Sigmoid colon (tissue), 4 donors: ENCODE measurements at regions not wholly inside any gene's neighbourhood (a gene's known extent, or its start where the extent isn't known, plus 50 kb on each side); places are given as distances from the start of the nearest gene placed in this dataset.

Experiments used
- EP300 ChIP-seq, 4 donors: sonication (generic); formaldehyde crosslinking; IDR thresholded peaks; one replicate each; pipeline ENCODE4 v1.6.1; 2017; ENCODE audit warnings: antibody characterized with exemption in 4 of 4
- POLR2A ChIP-seq, 2 donors: fragments of 450-650 bp; IDR thresholded peaks; one replicate each; pipeline ENCODE4 v1.6.1; 2016; ENCODE audit warnings: antibody characterized with exemption in 2 of 2, mild to moderate bottlenecking in 2 of 2, moderate library complexity in 2 of 2
- POLR2AphosphoS5 ChIP-seq, 4 donors: sonication (generic); formaldehyde crosslinking; IDR thresholded peaks; one replicate each; pipeline ENCODE4 v1.6.1; 2017; ENCODE audit warnings: antibody characterized with exemption in 4 of 4
- TF ChIP-seq, protein P1 (sequence below), 4 experiments: fragments of 450-650 bp in 3 of 4; fragments of 200-600 bp in 1 of 4; IDR thresholded peaks; one replicate each; pipeline ENCODE4 v1.5.1; 2016 to 2019; ENCODE audit warnings: antibody characterized with exemption in 4 of 4, mild to moderate bottlenecking in 3 of 4, moderate library complexity in 2 of 4

DNA sequence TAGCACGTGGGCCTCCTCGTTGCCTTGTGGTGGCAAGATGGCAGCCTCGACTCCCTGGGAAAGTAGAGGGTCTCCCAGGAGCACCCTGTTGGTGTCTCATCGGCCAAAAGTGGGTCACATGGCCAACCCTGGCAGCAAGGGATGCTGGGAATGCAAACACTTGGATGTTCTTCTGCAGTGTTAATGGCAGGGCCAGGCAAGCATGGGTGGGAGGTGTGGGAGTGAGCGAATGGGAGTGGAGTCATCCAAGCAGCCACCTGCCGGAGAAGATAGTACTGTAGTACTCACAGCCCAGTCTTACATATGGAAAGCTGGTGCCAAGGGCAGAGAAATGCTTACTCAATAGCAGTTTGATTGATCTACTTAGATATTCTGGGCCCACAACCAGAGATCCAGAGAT lies 122.2 kb downstream of the INHBB start:
- TF ChIP-seq POLR2A (IDR thresholded peaks at IDR 0.05) (no peak), POLR2AphosphoS5 (IDR thresholded peaks at IDR 0.05) (no peak), EP300 (IDR thresholded peaks at IDR 0.05) (no peak)
- TF ChIP-seq, protein P1, sequence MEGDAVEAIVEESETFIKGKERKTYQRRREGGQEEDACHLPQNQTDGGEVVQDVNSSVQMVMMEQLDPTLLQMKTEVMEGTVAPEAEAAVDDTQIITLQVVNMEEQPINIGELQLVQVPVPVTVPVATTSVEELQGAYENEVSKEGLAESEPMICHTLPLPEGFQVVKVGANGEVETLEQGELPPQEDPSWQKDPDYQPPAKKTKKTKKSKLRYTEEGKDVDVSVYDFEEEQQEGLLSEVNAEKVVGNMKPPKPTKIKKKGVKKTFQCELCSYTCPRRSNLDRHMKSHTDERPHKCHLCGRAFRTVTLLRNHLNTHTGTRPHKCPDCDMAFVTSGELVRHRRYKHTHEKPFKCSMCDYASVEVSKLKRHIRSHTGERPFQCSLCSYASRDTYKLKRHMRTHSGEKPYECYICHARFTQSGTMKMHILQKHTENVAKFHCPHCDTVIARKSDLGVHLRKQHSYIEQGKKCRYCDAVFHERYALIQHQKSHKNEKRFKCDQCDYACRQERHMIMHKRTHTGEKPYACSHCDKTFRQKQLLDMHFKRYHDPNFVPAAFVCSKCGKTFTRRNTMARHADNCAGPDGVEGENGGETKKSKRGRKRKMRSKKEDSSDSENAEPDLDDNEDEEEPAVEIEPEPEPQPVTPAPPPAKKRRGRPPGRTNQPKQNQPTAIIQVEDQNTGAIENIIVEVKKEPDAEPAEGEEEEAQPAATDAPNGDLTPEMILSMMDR (IDR thresholded peaks at IDR 0.05) = no peak
